Neuronal stem cell (in vitro differentiated cells): ENCODE measurements at regions not wholly inside any gene's neighbourhood (a gene's known extent, or its start where the extent isn't known, plus 50 kb on each side); places are given as distances from the start of the nearest gene placed in this dataset.

Source experiments
- DNase-seq: peaks from one replicate; pipeline ENCODE4 v3.0.0-alpha.2; 2013; ENCODE audit warnings: low spot score
- H2AFZ ChIP-seq: one replicate; pipeline ENCODE4 v1.6.1; 2013; ENCODE audit warnings: mild to moderate bottlenecking, low read length, inconsistent platforms
- H2AK5ac ChIP-seq: 2 replicates; pipeline ENCODE4 v1.6.1; 2013; ENCODE audit warnings: low read depth, mild to moderate bottlenecking, inconsistent platforms, low read length, moderate library complexity, mixed read lengths
- H2BK120ac ChIP-seq: 2 replicates; pipeline ENCODE4 v1.6.1; 2013; ENCODE audit warnings: low read depth, mild to moderate bottlenecking, inconsistent platforms, low read length, moderate library complexity, mixed read lengths
- H2BK12ac ChIP-seq: one replicate; pipeline ENCODE4 v1.6.1; 2013; ENCODE audit warnings: low read length, inconsistent platforms
- H2BK15ac ChIP-seq: 2 replicates; pipeline ENCODE4 v1.6.1; 2013; ENCODE audit warnings: mild to moderate bottlenecking, low read length, inconsistent platforms, mixed read lengths
- H2BK5ac ChIP-seq: one replicate; pipeline ENCODE4 v1.6.1; 2013; ENCODE audit warnings: inconsistent platforms, mild to moderate bottlenecking, low read length, moderate library complexity
- H3K14ac ChIP-seq: one replicate; pipeline ENCODE4 v1.6.1; 2013; ENCODE audit warnings: low read length, inconsistent platforms
- H3K18ac ChIP-seq: 2 replicates; pipeline ENCODE4 v1.6.1; 2013; ENCODE audit warnings: low read length, inconsistent platforms
- H3K23ac ChIP-seq: 2 replicates; pipeline ENCODE4 v1.6.1; 2013; ENCODE audit warnings: low read depth, mild to moderate bottlenecking, mixed read lengths, low read length, inconsistent platforms; ENCODE audit not compliant: poor library complexity
- H3K27ac ChIP-seq: replicated peaks from 3 replicates; pipeline ENCODE4 v1.5.1; 2013; ENCODE audit warnings: low read length, inconsistent platforms
- H3K27me3 ChIP-seq, 3 experiments: 2 replicates each; pipeline ENCODE4 v1.6.1; 2013; ENCODE audit warnings: low read length in 3 of 3, mild to moderate bottlenecking in 2 of 3, inconsistent platforms in 1 of 3, low read depth in 1 of 3, mixed read lengths in 1 of 3, moderate library complexity in 1 of 3; ENCODE audit not compliant: control insufficient read depth in 3 of 3, insufficient read depth in 3 of 3
- H3K36me3 ChIP-seq, 2 donors: replicated peaks in 1 of 2; 2 replicates each; pipeline ENCODE4 v1.6.1; 2013; ENCODE audit warnings: low read length in 2 of 2; ENCODE audit not compliant: control insufficient read depth in 2 of 2, insufficient read depth in 2 of 2
- H3K4ac ChIP-seq: 2 replicates; pipeline ENCODE4 v1.6.1; 2013; ENCODE audit warnings: inconsistent platforms, mild to moderate bottlenecking, low read length, moderate library complexity
- H3K4me1 ChIP-seq, 2 donors: 1 replicate in 1 of 2; 2 replicates in 1 of 2; pipeline ENCODE4 v1.6.1; 2013; ENCODE audit warnings: low read length in 2 of 2, low read depth in 1 of 2; ENCODE audit not compliant: control insufficient read depth in 2 of 2, insufficient read depth in 1 of 2
- H3K4me2 ChIP-seq: one replicate; pipeline ENCODE4 v1.6.1; 2013; ENCODE audit warnings: mild to moderate bottlenecking, low read length, inconsistent platforms; ENCODE audit not compliant: insufficient read depth, poor library complexity, severe bottlenecking
- H3K4me3 ChIP-seq, 2 donors: 2 replicates each; pipeline ENCODE4 v1.5.1; 2013; ENCODE audit warnings: low read length in 2 of 2, mild to moderate bottlenecking in 2 of 2, inconsistent platforms in 1 of 2, moderate library complexity in 1 of 2
- H3K79me1 ChIP-seq: one replicate; pipeline ENCODE4 v1.6.1; 2013; ENCODE audit warnings: low read depth, mild to moderate bottlenecking, inconsistent platforms, low read length, moderate library complexity
- H3K9ac ChIP-seq: one replicate; pipeline ENCODE4 v1.6.1; 2013; ENCODE audit warnings: mild to moderate bottlenecking, low read depth, low read length, inconsistent platforms; ENCODE audit not compliant: poor library complexity
- H3K9me3 ChIP-seq, 2 donors: replicated peaks in 1 of 2; 2 replicates each; pipeline versions ENCODE3 to v1.6.1; 2013; ENCODE audit warnings: low read length in 2 of 2, mild to moderate bottlenecking in 2 of 2, inconsistent platforms in 1 of 2, low read depth in 1 of 2, mixed read lengths in 1 of 2, moderate library complexity in 1 of 2; ENCODE audit not compliant: control insufficient read depth in 2 of 2, insufficient read depth in 1 of 2
- H4K8ac ChIP-seq: one replicate; pipeline ENCODE4 v1.6.1; 2013; ENCODE audit warnings: low read depth, mild to moderate bottlenecking, inconsistent platforms, low read length, moderate library complexity
- H4K91ac ChIP-seq: one replicate; pipeline ENCODE4 v1.6.1; 2013; ENCODE audit warnings: low read length, low read depth, mild to moderate bottlenecking, inconsistent platforms; ENCODE audit not compliant: poor library complexity
- WGBS, 2 donors: extraction: QIAGEN DNeasy Blood & Tissue Kit; methylation state at CpG; one replicate each; pipeline ENCODE4 v1.1.7; 2013; ENCODE audit warnings: missing lambda C conversion rate in 2 of 2, mixed read lengths in 1 of 2; ENCODE audit not compliant: insufficient read length in 2 of 2, insufficient replicate concordance in 1 of 2; ENCODE audit errors: extremely low coverage in 2 of 2; 5-methylcytosine and 5-hydroxymethylcytosine counted together

GRCh38 chr6:145257704-145258103, 477.6 kb downstream of the EPM2A start:
- H2AFZ ChIP-seq = no peak overlapping the region
- no peak overlapping the region for H3K4me3 ChIP-seq
- no peak overlapping the region for H2BK12ac ChIP-seq
- H3K4ac ChIP-seq = no peak overlapping the region
- no peak overlapping the region for H2BK120ac ChIP-seq
- H3K4me1 ChIP-seq = no peaks in the 10 kb centered on the region
- H2BK5ac ChIP-seq = no peak overlapping the region
- H3K27me3 ChIP-seq = no peaks in the 10 kb centered on the region
- DNase-seq = no peak
- no peak overlapping the region for H2AK5ac ChIP-seq
- no peaks in the 10 kb centered on the region for H3K36me3 ChIP-seq
- H3K23ac ChIP-seq = no peak overlapping the region
- H3K14ac ChIP-seq = no peak overlapping the region
- H3K79me1 ChIP-seq = no peaks in the 10 kb centered on the region
- no peak overlapping the region for H3K9ac ChIP-seq
- no peak overlapping the region for H4K8ac ChIP-seq
- H3K9me3 ChIP-seq = no peaks in the 10 kb centered on the region
- H3K4me2 ChIP-seq = no peak overlapping the region
- H3K27ac ChIP-seq = no peak overlapping the region
- H2BK15ac ChIP-seq = no peak overlapping the region
- no CpG with 5 or more reads among the region's 1 CpG for WGBS, 2 donors
- H3K18ac ChIP-seq = no peak overlapping the region
- H4K91ac ChIP-seq = no peak overlapping the region

DNA sequence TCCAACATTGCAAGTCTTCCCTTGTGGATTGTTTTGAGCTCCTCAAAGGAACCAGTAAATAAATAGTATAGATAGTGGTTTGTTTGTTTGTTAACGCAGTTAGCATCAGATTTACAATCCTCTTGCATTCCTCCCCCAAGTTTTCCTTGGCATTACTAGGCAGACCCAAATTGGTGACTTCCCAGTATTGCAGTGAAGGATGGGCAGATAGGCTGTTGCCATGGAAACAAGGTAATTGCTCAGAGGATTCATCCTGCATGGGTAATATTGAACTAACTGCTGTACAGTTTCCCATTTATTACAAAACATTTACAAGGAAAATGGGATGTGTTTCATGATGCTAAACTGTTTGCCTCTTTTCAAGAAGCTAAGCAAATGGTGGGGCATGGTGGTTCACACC, 477.2 kb downstream of the EPM2A start:
- no peak overlapping the region for H3K27ac ChIP-seq
- H3K9ac ChIP-seq = no peak overlapping the region
- H2BK5ac ChIP-seq = no peak overlapping the region
- no peak overlapping the region for H3K14ac ChIP-seq
- no peak overlapping the region for H4K91ac ChIP-seq
- no peak overlapping the region for H2BK12ac ChIP-seq
- H3K27me3 ChIP-seq = no peaks in the 10 kb centered on the region
- no peak overlapping the region for H3K4me2 ChIP-seq
- H2BK15ac ChIP-seq = no peak overlapping the region
- H2AK5ac ChIP-seq = no peak overlapping the region
- no peak overlapping the region for H3K23ac ChIP-seq
- H3K4me1 ChIP-seq = no peaks in the 10 kb centered on the region
- no peaks in the 10 kb centered on the region for H3K36me3 ChIP-seq
- DNase-seq = no peak
- no peak overlapping the region for H4K8ac ChIP-seq
- no peaks in the 10 kb centered on the region for H3K9me3 ChIP-seq
- H2AFZ ChIP-seq = no peak overlapping the region
- H3K4me3 ChIP-seq = no peak overlapping the region
- H3K4ac ChIP-seq = no peak overlapping the region
- WGBS, 2 donors = no CpG with 5 or more reads among the region's 1 CpG
- H3K79me1 ChIP-seq = no peaks in the 10 kb centered on the region
- no peak overlapping the region for H2BK120ac ChIP-seq
- H3K18ac ChIP-seq = no peak overlapping the region

DNA sequence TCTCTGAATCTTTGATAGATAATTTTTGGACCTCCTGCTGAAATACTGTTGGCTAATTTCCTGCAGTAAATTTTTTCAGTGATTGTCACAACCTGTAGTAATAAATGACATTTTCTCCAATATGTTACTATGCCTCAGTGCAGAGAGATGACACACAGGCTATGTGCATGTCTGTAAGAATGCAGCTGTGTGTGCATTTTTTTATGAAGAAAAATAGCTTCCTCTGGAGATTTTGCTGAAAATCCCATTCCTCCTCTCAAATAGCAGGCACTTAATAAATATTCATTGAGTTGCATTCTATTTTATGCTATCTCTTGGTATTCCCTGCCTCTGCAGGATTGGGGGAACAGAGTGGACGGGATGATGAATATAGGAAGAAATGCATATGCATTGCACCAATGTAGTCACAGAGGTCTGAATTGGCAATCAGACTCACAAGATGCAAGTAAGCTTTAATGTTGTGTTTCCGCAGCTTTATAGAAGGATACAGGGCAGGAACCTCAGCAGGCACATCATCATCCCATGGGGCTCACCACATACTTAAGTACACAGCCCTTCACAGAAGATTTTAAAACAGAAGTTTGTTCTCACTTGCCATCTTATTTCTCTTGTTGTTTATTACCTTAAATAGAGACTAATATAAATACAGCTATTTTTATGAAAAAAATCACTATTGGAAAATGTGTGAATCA, 474.7 kb downstream of the EPM2A start:
- no peaks in the 10 kb centered on the region for H3K36me3 ChIP-seq
- no peak overlapping the region for H3K4me2 ChIP-seq
- H3K14ac ChIP-seq = peak overlapping the region; percentile 31
- no peak overlapping the region for H2BK120ac ChIP-seq
- H3K27me3 ChIP-seq = no peaks in the 10 kb centered on the region
- H2AK5ac ChIP-seq = no peak overlapping the region
- H3K27ac ChIP-seq = no peak overlapping the region
- H3K4me1 ChIP-seq = no peaks in the 10 kb centered on the region
- no peak overlapping the region for H2BK5ac ChIP-seq
- H2BK15ac ChIP-seq = no peak overlapping the region
- H3K18ac ChIP-seq = no peak overlapping the region
- H3K9ac ChIP-seq = no peak overlapping the region
- no peak overlapping the region for H3K4ac ChIP-seq
- H3K79me1 ChIP-seq = no peaks in the 10 kb centered on the region
- DNase-seq = no peak
- no peak overlapping the region for H2AFZ ChIP-seq
- no peak overlapping the region for H3K4me3 ChIP-seq
- H3K23ac ChIP-seq = no peak overlapping the region
- H2BK12ac ChIP-seq = no peak overlapping the region
- no peaks in the 10 kb centered on the region for H3K9me3 ChIP-seq
- H4K8ac ChIP-seq = no peak overlapping the region
- no peak overlapping the region for H4K91ac ChIP-seq
- no CpG with 5 or more reads among the region's 2 CpGs for WGBS, 2 donors

GRCh38 chr6:145261758-145262157, 473.6 kb downstream of the EPM2A start:
- WGBS, 2 donors = no CpG with 5 or more reads among the region's 2 CpGs
- Histone ChIP-seq H3K9me3 (no peaks in the 10 kb centered on the region), H2BK120ac (no peak overlapping the region), H2AFZ (no peak overlapping the region), H3K27me3 (no peaks in the 10 kb centered on the region), H3K4me3 (no peak overlapping the region), H3K4ac (no peak overlapping the region), H3K36me3 (no peaks in the 10 kb centered on the region), H2AK5ac (no peak overlapping the region), H4K91ac (no peak overlapping the region), H2BK5ac (no peak overlapping the region), H3K79me1 (no peaks in the 10 kb centered on the region), H4K8ac (no peak overlapping the region), H3K4me2 (no peak overlapping the region), H3K18ac (no peak overlapping the region), H3K14ac (no peak overlapping the region), H2BK12ac (no peak overlapping the region), H3K9ac (no peak overlapping the region), H3K23ac (no peak overlapping the region), H3K27ac (no peak overlapping the region), H3K4me1 (no peaks in the 10 kb centered on the region), H2BK15ac (no peak overlapping the region)
- DNase-seq = no peak
